Brain microvascular endothelial cell (primary cell): ENCODE measurements at regions not wholly inside any gene's neighbourhood (a gene's known extent, or its start where the extent isn't known, plus 50 kb on each side); places are given as distances from the start of the nearest gene placed in this dataset.
"Not testable (repeated sequence)": the region's sequence is repeated elsewhere in the genome, so short reads cannot be mapped to it uniquely, and the experiment has no call there.

Source experiments
- DNase-seq: peaks from one replicate; pipeline ENCODE4 v3.0.0-alpha.2; 2020
- H3K27ac ChIP-seq: fragments of 250-450 bp; sonication (Bioruptor Pico); 2 replicates; pipeline ENCODE4 v1.5.1; 2020; ENCODE audit warnings: mild to moderate bottlenecking, moderate library complexity
- H3K27me3 ChIP-seq: fragments of 250-450 bp; sonication (Bioruptor Pico); replicated peaks from 2 replicates; pipeline ENCODE4 v1.5.1; 2020; ENCODE audit warnings: mild to moderate bottlenecking
- H3K36me3 ChIP-seq: fragments of 250-450 bp; sonication (Bioruptor Pico); replicated peaks from 2 replicates; pipeline ENCODE4 v1.5.1; 2020; ENCODE audit warnings: mild to moderate bottlenecking
- H3K4me3 ChIP-seq: 2 replicates; pipeline ENCODE4 v1.5.1; 2011; ENCODE audit warnings: low read depth, mild to moderate bottlenecking, control low read depth, low read length, moderate library complexity
- in situ Hi-C: cut with HindIII; loops from 2 replicates; pipeline ENCODE4 v1.10.0; 2017; ENCODE audit warnings: low sequenced_read_pairs, low pct_ligation_motif_present
- TF ChIP-seq, protein P1 (sequence below): IDR thresholded peaks from 2 replicates; pipeline ENCODE4 v1.5.1; 2011; ENCODE audit warnings: low read depth, mild to moderate bottlenecking, moderate library complexity, low read length, control low read depth, inconsistent platforms; ENCODE audit errors: missing control alignments

DNA sequence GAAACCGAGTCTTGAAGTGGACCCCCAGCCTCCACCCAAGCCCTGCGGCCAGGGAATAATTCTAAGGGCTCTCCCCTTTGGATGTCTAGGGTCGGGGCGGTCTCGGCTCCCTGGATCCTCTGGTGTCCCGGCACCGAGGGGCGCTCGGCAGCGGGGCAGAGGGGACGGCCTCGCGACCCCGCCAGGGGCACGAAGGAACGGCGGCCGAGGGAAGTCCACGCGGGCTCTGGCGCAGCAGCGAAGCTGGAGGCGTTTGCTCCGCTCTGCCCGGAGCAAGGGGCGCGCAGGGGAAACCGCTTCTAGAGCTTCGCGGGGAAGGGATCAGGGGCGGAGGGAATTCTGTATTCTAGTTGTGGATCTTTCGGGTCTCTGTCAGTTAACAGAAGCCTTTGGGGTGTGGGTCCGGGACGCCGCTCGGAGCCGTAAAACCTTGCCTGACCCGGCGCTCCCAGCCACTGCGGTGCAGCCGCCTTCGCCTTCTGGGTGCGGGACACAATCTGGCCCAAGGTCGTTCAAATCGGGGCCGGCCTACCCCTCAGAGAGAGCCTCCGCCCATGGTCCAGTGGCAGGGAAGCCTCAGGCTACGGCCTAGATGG, 118.2 kb downstream of the KCNRG start:
- in situ Hi-C loops, result no loop called here
- no peak for DNase-seq
- Histone ChIP-seq H3K27me3 (no peaks in the 10 kb centered on the region), H3K27ac (no peak overlapping the region), H3K4me3 (no peak overlapping the region), H3K36me3 (no peaks in the 10 kb centered on the region)
- TF ChIP-seq, protein P1, sequence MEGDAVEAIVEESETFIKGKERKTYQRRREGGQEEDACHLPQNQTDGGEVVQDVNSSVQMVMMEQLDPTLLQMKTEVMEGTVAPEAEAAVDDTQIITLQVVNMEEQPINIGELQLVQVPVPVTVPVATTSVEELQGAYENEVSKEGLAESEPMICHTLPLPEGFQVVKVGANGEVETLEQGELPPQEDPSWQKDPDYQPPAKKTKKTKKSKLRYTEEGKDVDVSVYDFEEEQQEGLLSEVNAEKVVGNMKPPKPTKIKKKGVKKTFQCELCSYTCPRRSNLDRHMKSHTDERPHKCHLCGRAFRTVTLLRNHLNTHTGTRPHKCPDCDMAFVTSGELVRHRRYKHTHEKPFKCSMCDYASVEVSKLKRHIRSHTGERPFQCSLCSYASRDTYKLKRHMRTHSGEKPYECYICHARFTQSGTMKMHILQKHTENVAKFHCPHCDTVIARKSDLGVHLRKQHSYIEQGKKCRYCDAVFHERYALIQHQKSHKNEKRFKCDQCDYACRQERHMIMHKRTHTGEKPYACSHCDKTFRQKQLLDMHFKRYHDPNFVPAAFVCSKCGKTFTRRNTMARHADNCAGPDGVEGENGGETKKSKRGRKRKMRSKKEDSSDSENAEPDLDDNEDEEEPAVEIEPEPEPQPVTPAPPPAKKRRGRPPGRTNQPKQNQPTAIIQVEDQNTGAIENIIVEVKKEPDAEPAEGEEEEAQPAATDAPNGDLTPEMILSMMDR, result no peak

DNA sequence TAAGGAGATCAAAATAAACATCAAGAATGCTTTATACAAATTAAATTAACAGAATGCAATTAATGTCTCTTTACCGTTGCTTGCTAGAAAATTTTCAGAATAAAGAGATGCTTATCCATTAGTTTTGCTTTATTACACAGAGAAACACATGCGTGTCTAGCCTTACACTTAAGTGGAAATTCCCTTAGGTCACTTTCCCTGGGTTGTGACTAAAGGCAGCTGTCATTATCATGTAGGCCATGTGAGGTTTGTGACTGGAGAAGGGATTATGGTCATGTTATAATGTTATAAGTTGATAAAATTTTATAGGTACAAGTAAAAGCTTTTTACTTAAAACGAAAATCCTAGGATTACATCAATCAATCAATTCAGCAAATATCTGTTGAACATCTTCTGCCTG, 121.0 kb downstream of the KCNRG start:
- no peak for DNase-seq
- TF ChIP-seq, protein P1, result no peak
- in situ Hi-C loops, result no loop called here
- H3K4me3 ChIP-seq, result no peak overlapping the region
- no peak overlapping the region for H3K27ac ChIP-seq
- no peaks in the 10 kb centered on the region for H3K27me3 ChIP-seq
- no peaks in the 10 kb centered on the region for H3K36me3 ChIP-seq

DNA sequence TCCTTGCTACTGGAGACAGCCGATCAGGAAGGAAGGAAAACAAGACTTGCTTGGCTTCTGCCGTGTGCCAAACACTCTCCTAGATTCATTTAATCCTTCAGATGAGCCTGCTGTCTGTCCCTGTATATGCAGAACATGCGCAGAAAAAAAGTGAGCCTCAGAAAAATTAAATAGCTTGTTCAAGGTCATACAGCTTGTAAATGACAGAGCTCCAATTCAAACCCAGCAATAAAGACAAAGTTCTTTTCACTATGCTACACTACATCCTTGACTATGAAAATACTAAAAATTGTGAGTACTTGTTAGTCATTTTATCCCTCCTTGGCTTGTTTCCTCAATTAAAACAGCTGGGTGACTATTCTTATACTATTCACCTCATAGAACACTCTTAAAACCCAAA, 121.4 kb downstream of the KCNRG start:
- Histone ChIP-seq H3K4me3 (no peak overlapping the region), H3K36me3 (no peaks in the 10 kb centered on the region), H3K27me3 (no peaks in the 10 kb centered on the region), H3K27ac (no peak overlapping the region)
- TF ChIP-seq, protein P1, result no peak
- in situ Hi-C loops, result no loop called here
- no peak for DNase-seq

DNA sequence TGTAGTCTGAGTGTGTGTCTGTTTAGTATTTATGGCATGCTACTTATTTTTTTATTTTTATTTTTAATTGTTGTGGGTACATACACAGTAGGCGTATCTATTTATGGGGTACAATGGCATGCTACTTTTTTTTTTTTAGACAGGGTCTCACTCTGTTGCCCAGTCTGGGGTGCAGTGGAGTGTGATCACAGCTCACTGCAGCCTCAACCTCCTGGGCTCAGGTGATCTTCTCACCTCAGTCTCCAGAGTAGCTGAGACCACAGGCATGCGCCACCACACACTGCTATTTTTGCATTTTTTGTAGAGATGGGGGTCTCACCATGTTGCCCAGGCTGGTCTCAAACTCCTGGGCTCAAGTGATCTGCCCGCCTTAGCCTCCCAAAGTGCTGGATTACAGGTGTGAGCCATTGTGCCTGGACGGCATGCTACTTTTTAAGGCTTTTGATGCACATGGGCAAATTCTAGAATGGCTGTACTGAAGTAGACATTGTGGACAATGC, 124.2 kb downstream of the KCNRG start:
- DNase-seq, H3K27ac ChIP-seq, H3K27me3 ChIP-seq, H3K4me3 ChIP-seq, H3K36me3 ChIP-seq, in situ Hi-C loops: not testable (repeated sequence)

DNA sequence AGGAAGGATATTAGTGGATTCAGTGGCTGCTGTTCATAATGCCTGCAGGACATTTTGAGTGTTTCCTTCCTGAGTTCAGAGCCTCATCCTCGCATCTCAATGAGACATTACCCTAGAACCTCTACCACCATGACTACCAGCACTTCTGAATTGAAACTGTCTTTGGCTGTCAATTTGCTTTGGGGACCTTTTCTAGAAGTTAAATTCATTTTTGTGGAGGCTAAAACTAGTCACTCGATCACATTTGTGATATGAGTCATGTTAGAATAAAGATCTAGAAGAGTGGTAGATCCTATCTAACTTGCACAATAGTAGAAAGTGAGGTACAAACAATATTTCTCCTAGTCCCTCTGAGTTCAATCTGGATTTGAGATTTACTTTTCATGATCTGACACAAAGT, 124.9 kb downstream of the KCNRG start:
- in situ Hi-C loops, result no loop called here
- no peak for DNase-seq
- no peaks in the 10 kb centered on the region for H3K27me3 ChIP-seq
- TF ChIP-seq, protein P1, result no peak
- H3K4me3 ChIP-seq, result no peak overlapping the region
- no peak overlapping the region for H3K27ac ChIP-seq
- no peaks in the 10 kb centered on the region for H3K36me3 ChIP-seq

DNA sequence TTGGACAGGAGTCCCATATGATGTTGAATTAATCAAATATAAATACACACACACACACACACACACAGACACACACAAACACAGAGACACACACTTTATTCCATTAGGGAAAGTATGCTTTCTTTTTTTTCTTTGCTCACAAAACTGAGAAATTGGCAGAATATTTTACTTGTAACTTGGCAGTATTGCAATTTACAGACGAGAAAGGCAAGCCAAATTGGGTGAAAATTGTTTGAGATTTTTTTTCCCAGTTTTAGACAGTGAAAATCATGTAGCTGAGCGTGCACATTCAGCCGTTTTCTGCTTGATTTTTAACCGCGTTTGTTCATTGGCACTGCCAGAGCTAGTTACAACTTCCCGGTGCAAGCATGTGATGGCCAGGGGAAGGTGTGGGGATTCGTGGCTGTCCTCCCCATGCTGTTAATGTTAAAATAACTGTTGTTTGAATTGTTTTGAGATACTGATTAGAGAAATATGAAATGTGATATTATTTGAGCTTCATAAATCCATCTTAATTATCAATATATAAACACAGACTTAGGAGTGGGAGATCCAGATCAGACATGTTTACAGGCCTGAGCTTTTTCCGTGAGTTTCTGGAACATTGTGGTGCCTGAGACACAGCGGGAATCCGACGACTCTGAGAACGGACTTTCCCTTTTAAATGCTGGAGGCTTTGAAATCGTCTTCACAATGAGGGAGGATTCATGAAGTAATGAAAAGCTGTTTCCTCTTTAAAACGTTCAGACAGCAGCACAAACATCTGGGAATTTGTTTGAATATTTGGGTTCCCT, 125.5 kb downstream of the KCNRG start:
- in situ Hi-C loops, result no loop called here
- no peak overlapping the region for H3K27ac ChIP-seq
- no peaks in the 10 kb centered on the region for H3K27me3 ChIP-seq
- no peak for DNase-seq
- H3K36me3 ChIP-seq, result no peaks in the 10 kb centered on the region
- TF ChIP-seq, protein P1, result no peak
- H3K4me3 ChIP-seq, result no peak overlapping the region
